Upper lobe of right lung (tissue), 1 donor: ENCODE measurements at regions not wholly inside any gene's neighbourhood (a gene's known extent, or its start where the extent isn't known, plus 50 kb on each side); places are given as distances from the start of the nearest gene placed in this dataset.
"Not testable (repeated sequence)": the region's sequence is repeated elsewhere in the genome, so short reads cannot be mapped to it uniquely, and the experiment has no call there.

Experiments used
- ATAC-seq: fragments of 200-7000 bp; cut with Tn5 transposase; one replicate; pipeline ENCODE4 v1.9.1; 2020; ENCODE audit warnings: mild to moderate bottlenecking, moderate library complexity
- DNase-seq: peaks from one replicate; pipeline ENCODE4 v3.0.0-alpha.2; 2020
- H3K27ac ChIP-seq: fragments of 200-600 bp; one replicate; pipeline ENCODE4 v1.8.0; 2022
- H3K27me3 ChIP-seq: fragments of 200-600 bp; one replicate; pipeline ENCODE4 v1.8.0; 2022; ENCODE audit warnings: mild to moderate bottlenecking
- H3K36me3 ChIP-seq: fragments of 200-600 bp; one replicate; pipeline ENCODE4 v1.8.0; 2022
- H3K4me1 ChIP-seq: fragments of 200-600 bp; one replicate; pipeline ENCODE4 v1.8.0; 2022
- H3K4me3 ChIP-seq: fragments of 200-600 bp; one replicate; pipeline ENCODE4 v1.8.0; 2022; ENCODE audit warnings: mild to moderate bottlenecking
- H3K9me3 ChIP-seq: fragments of 200-600 bp; one replicate; pipeline ENCODE4 v1.8.0; 2022
- intact Hi-C: fragments of 100-400 bp; cut with DNase I; formaldehyde crosslinking; loops from one replicate; pipeline ENCODE4 v1.11.0; 2022
- TF ChIP-seq, protein P1 (sequence below): fragments of 200-600 bp; IDR thresholded peaks from one replicate; pipeline ENCODE4 v1.8.0; 2022; ENCODE audit warnings: antibody characterized with exemption
- donor health status: DM: no; HTN: yes; CAD: no; lungs with severe emphysema.

DNA sequence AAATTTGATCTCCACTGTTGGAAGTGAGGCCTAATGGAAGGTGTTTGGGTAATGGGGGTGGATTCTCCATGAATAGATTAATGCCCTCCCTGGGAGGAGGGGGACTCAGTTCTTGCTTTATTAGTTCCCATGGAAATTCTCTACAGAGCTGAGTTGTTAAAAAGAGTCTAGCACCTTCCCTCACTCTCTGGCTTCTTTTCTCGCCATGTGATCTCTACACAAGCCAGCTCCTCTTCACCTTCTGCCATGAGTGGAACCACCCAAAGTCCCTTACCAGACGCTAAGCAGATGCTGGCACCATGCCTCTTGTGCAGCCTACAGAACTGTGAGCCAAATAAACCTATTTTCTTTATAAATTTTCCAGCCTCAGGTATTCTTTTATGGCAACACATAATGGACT, 465.8 kb upstream of the ANO5 start:
- no peak for DNase-seq
- TF ChIP-seq, protein P1, sequence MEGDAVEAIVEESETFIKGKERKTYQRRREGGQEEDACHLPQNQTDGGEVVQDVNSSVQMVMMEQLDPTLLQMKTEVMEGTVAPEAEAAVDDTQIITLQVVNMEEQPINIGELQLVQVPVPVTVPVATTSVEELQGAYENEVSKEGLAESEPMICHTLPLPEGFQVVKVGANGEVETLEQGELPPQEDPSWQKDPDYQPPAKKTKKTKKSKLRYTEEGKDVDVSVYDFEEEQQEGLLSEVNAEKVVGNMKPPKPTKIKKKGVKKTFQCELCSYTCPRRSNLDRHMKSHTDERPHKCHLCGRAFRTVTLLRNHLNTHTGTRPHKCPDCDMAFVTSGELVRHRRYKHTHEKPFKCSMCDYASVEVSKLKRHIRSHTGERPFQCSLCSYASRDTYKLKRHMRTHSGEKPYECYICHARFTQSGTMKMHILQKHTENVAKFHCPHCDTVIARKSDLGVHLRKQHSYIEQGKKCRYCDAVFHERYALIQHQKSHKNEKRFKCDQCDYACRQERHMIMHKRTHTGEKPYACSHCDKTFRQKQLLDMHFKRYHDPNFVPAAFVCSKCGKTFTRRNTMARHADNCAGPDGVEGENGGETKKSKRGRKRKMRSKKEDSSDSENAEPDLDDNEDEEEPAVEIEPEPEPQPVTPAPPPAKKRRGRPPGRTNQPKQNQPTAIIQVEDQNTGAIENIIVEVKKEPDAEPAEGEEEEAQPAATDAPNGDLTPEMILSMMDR: no peak
- H3K4me3 ChIP-seq: no peak overlapping the region
- no peak for ATAC-seq
- H3K4me1 ChIP-seq: no peaks in the 10 kb centered on the region
- H3K9me3 ChIP-seq: no peaks in the 10 kb centered on the region
- intact Hi-C loops: no loop called here
- H3K27ac ChIP-seq: no peak overlapping the region
- H3K27me3 ChIP-seq: no peaks in the 10 kb centered on the region
- H3K36me3 ChIP-seq: no peaks in the 10 kb centered on the region

DNA sequence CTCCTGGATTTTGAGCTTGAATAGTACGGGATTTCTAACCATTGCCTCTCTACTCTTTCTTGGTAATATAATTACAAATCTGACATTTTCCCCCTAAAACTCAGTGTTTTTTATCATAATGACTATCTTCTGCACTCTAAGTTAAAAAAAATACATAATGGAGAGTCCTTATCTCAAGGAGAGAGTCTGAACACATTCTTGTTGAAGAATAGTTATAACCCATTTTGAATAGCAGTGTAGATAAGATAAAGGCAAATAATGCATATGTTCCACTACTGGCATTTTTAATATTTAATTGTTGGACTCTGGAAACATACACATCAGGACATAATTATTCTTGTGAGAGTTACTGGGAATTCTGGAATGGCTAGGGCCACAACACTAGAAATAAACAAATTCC, 456.5 kb upstream of the ANO5 start:
- H3K27me3 ChIP-seq: no peaks in the 10 kb centered on the region
- ATAC-seq (no peak), DNase-seq (no peak)
- H3K4me1 ChIP-seq: no peaks in the 10 kb centered on the region
- no peak overlapping the region for H3K27ac ChIP-seq
- H3K36me3 ChIP-seq: no peaks in the 10 kb centered on the region
- no peaks in the 10 kb centered on the region for H3K9me3 ChIP-seq
- no peak overlapping the region for H3K4me3 ChIP-seq
- intact Hi-C loops: no loop called here
- TF ChIP-seq, protein P1: no peak

DNA sequence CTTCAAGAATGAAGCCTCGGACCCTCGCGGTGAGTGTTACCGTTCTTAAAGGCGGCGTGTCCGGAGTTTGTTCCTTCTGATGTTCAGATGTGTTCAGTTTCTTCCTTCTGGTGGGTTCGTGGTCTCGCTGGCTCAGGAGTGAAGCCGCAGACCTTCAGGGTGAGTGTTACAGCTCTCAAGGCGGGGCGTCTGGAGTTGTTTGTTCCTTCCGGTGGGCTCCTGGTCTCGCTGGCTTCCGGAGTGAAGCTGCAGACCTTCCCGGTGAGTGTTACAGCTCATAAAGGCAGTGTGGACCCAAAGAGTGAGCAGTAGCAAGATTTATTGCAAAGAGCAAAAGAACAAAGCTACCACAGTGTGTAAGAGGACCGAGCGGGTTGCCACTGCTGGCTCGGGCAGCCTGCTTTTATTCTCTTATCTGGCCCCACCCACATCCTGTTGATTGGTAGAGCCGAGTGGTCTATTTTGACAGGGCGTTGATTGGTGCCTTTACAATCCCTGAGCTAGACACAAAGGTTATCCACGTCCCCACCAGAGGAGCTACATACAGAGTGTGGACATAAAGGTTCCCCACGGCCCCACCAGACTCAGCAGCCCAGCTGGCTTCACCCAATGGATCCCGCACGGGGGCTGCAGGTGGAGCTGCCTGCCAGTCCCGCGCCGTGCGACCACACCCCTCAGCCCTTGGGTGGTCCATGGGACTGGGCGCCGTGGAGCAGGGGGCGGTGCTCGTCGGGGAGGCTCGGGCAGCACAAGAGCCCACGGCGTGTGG, 440.2 kb upstream of the ANO5 start:
- H3K27ac ChIP-seq, H3K36me3 ChIP-seq, intact Hi-C loops, H3K4me1 ChIP-seq, H3K27me3 ChIP-seq, ATAC-seq, H3K9me3 ChIP-seq, DNase-seq, H3K4me3 ChIP-seq: not testable (repeated sequence)

DNA sequence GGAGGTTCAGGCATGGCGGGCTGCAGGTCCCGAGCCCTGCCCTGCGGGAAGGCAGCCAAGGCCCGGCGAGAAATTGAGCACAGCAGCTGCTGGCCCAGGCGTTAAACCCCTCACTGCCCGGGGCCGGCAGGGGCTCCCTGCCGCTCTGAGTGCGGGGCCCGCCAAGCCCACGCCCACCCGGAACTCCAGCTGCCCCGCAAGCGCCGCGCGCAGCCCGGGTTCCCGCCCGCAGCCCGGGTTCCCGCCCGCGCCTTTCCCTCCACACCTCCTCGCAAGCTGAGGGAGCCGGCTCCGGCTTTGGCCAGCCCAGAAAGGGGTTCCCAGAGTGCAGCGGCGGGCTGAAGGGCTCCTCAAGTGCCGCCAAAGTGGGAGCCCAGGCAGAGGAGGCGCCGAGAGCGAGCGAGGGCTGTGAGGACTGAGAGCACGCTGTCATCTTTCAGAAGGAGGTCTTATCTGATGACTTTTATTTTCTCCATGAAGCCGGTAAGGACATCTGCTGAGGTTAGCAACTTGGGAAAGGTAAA, 439.6 kb upstream of the ANO5 start:
- H3K9me3 ChIP-seq, H3K27me3 ChIP-seq, DNase-seq, H3K27ac ChIP-seq, H3K36me3 ChIP-seq, intact Hi-C loops, H3K4me1 ChIP-seq, ATAC-seq, H3K4me3 ChIP-seq: not testable (repeated sequence)

DNA sequence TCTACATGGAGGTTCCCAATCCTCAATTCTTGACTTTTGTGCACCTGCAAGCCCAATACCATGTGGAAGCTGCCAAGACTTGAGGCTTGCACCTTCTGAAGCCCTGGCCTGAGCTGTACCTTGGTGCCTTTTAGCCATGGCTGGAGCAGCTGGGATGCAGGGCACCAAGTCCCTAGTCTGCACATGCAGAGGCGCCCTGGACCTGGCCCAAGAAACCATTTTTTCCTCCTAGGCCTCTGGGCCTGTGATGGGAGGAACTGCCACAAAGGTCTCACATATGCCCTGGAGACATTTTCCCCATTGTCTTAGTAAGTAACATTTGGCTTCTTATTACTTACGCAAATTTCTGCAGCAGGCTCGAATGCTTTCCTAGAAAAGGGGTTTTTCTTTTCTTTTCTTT, 431.9 kb upstream of the ANO5 start:
- intact Hi-C loops: no loop called here
- Histone ChIP-seq H3K9me3 (no peaks in the 10 kb centered on the region), H3K27ac (no peak overlapping the region), H3K4me3 (no peak overlapping the region), H3K36me3 (no peaks in the 10 kb centered on the region), H3K27me3 (no peaks in the 10 kb centered on the region), H3K4me1 (no peaks in the 10 kb centered on the region)
- no peak for ATAC-seq
- TF ChIP-seq, protein P1: no peak
- no peak for DNase-seq

DNA sequence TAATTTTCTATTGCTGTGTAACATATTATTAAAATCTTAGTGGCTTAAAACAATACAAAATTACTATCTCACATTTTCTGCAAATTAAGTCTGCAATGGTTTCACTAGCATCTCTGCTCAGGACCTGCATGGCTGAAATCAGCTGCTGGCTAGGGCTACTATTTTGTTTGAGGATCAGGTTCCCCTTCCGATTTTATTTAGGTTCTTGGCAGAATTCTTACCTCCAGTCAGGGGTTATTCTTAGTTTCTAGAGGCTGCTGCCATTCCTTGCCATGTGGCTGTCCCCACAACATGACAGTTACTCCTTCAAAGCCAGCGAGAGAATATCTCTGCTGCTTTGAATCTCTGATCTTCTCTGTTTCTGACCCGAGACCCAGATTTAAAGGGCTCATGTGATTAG, 424.5 kb upstream of the ANO5 start:
- no peak overlapping the region for H3K4me3 ChIP-seq
- no peaks in the 10 kb centered on the region for H3K36me3 ChIP-seq
- H3K27ac ChIP-seq: no peak overlapping the region
- no peaks in the 10 kb centered on the region for H3K27me3 ChIP-seq
- TF ChIP-seq, protein P1: no peak
- intact Hi-C loops: no loop called here
- DNase-seq (no peak), ATAC-seq (no peak)
- no peaks in the 10 kb centered on the region for H3K9me3 ChIP-seq
- H3K4me1 ChIP-seq: no peaks in the 10 kb centered on the region
